Keratinocyte (primary cell): ENCODE measurements at regions not wholly inside any gene's neighbourhood (a gene's known extent, or its start where the extent isn't known, plus 50 kb on each side); places are given as distances from the start of the nearest gene placed in this dataset.

ENCODE experiments used
- CTCF ChIP-seq, 3 experiments: IDR thresholded peaks in 1 of 3; conservative IDR thresholded peaks in 1 of 3; optimal IDR thresholded peaks in 1 of 3; 2 replicates in 2 of 3; 3 replicates in 1 of 3; pipeline versions ENCODE3 to v1.5.1; 2011; ENCODE audit warnings: low read length in 3 of 3, mild to moderate bottlenecking in 3 of 3, moderate library complexity in 2 of 3, control low read depth in 1 of 3, inconsistent platforms in 1 of 3; ENCODE audit not compliant: insufficient read depth in 2 of 3; ENCODE audit errors: extremely low read depth in 1 of 3
- EZH2 ChIP-seq: IDR thresholded peaks from one replicate; pipeline ENCODE4 v1.6.1; 2012; ENCODE audit warnings: inconsistent platforms, mild to moderate bottlenecking, low read length, moderate library complexity

DNA sequence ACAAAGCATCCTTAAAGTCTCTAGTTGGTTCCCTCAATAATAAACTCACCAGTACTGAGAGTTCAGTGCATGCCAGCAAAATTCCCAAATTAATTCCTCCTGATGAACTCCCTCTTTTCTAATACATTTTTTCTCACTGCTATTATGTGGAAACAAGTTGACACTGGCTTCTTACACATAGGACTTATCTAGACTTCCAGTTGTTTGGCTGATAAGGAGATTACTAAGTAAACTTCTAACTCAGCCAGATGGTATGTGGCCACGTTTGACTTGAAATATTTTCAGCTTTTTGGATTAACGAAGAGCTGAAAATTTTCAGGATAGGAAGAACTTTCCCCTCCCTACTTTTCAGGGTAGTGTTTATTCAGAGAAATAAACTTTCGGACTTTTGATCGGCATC, 1154.2 kb upstream of the TENM4 start:
- no peak for TF ChIP-seq CTCF (optimal IDR thresholded peaks at IDR 0.05 in 1 of 3, IDR thresholded peaks at IDR 0.05 in 1 of 3, conservative IDR thresholded peaks at IDR 0.05 in 1 of 3; ENCODE audit: extremely low read depth in 1 of 3, insufficient read depth in 2 of 3, low read length in 3 of 3)
- no peak for TF ChIP-seq EZH2
